Small intestine (tissue), 7 donors: ENCODE measurements at regions not wholly inside any gene's neighbourhood (a gene's known extent, or its start where the extent isn't known, plus 50 kb on each side); places are given as distances from the start of the nearest gene placed in this dataset.

Source experiments
- DNase-seq, 2 donors: peaks; one replicate each; pipeline versions ENCODE4 v3.0.0 to v3.0.0-alpha.2; 2013
- FAIRE-seq: peaks from 2 replicates; lab custom pipeline; 2012; peaks lifted over from hg19 to GRCh38; lab: Jason Lieb, UNC
- H3K27ac ChIP-seq, 3 donors: one replicate each; pipeline ENCODE4 v1.5.1; 2013; ENCODE audit warnings: low read length in 2 of 3, mild to moderate bottlenecking in 2 of 3, control low read depth in 1 of 3, inconsistent platforms in 1 of 3, low read depth in 1 of 3, moderate library complexity in 1 of 3
- H3K27me3 ChIP-seq, 3 donors: one replicate each; pipeline ENCODE4 v1.6.1; 2013; ENCODE audit warnings: low read length in 3 of 3, inconsistent platforms in 1 of 3; ENCODE audit not compliant: control insufficient read depth in 3 of 3, insufficient read depth in 3 of 3
- H3K36me3 ChIP-seq, 3 donors: one replicate each; pipeline ENCODE4 v1.6.1; 2013; ENCODE audit warnings: low read length in 3 of 3, inconsistent platforms in 1 of 3, low read depth in 1 of 3, mild to moderate bottlenecking in 1 of 3, moderate library complexity in 1 of 3; ENCODE audit not compliant: control insufficient read depth in 3 of 3, insufficient read depth in 2 of 3
- H3K4me1 ChIP-seq, 3 donors: one replicate each; pipeline ENCODE4 v1.6.1; 2013; ENCODE audit warnings: low read length in 2 of 3, inconsistent platforms in 1 of 3, low read depth in 1 of 3, mild to moderate bottlenecking in 1 of 3, moderate library complexity in 1 of 3; ENCODE audit not compliant: control insufficient read depth in 3 of 3, insufficient read depth in 2 of 3
- H3K4me3 ChIP-seq, 3 donors: one replicate each; pipeline ENCODE4 v1.5.1; 2013; ENCODE audit warnings: low read length in 3 of 3, control low read depth in 1 of 3, inconsistent platforms in 1 of 3, low read depth in 1 of 3, mild to moderate bottlenecking in 1 of 3, moderate library complexity in 1 of 3
- H3K9me3 ChIP-seq, 2 donors: one replicate each; pipeline ENCODE4 v1.6.1; 2013; ENCODE audit warnings: low read depth in 1 of 2, low read length in 1 of 2; ENCODE audit not compliant: control insufficient read depth in 2 of 2, insufficient read depth in 1 of 2
- WGBS, 3 donors: extraction: QIAGEN DNeasy Blood & Tissue Kit; methylation state at CpG; one replicate each; pipeline ENCODE4 v1.1.7; 2013; 5-methylcytosine and 5-hydroxymethylcytosine counted together
- donor health status: healthy with polysubstance abuse.
- donor health status: control.
- donor health status: control.
- donor health status: Bipolar disorder and iron deficiency.
- donor health status: healthy.

GRCh38 chrX:80331285-80331684 is 89.0 kb upstream of the TENT5D start:
- no peak overlapping the region for H3K27ac ChIP-seq
- H3K9me3 ChIP-seq, result no peaks in the 10 kb centered on the region
- no peaks in the 10 kb centered on the region for H3K27me3 ChIP-seq
- no peaks in the 10 kb centered on the region for H3K36me3 ChIP-seq
- FAIRE-seq (no peak), DNase-seq (no peak)
- no peaks in the 10 kb centered on the region for H3K4me1 ChIP-seq
- no peak overlapping the region for H3K4me3 ChIP-seq
- 85 to 100% (median 92%) methylated on average over 1 of the region's 1 CpG for WGBS, 3 donors

DNA sequence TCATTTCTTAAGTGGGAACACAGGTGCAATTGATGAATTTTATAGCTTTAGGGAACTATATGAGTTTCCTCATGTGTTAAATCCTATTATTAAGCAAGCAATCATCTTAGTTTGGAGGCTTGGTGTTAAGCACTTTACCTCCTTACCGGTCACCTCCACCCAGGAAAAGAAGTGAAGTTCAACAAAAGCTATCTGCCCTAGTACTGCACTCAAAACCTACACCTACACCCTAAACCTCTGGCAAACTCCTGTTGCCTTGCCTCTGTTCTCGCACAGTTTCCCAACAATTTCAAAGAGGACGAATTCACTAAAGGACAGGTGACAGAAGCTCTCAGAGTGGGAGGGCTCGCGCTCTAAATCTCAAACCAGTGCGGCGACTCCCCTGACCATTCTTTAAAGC is 85.7 kb upstream of the TENT5D start:
- peak overlapping the region in 1 of 3 donors; percentile 63 for H3K27ac ChIP-seq
- H3K9me3 ChIP-seq, result no peaks in the 10 kb centered on the region
- H3K36me3 ChIP-seq, result no peaks in the 10 kb centered on the region
- FAIRE-seq (no peak), DNase-seq (peak in 1 of 2 donors; percentile 8)
- 24 to 51% (median 34%) methylated on average over 7 of the region's 7 CpGs for WGBS, 3 donors
- H3K4me3 ChIP-seq, result peak overlapping the region in 2 of 3 donors; percentile 46 to 61
- no peaks in the 10 kb centered on the region for H3K4me1 ChIP-seq
- H3K27me3 ChIP-seq, result no peaks in the 10 kb centered on the region

DNA sequence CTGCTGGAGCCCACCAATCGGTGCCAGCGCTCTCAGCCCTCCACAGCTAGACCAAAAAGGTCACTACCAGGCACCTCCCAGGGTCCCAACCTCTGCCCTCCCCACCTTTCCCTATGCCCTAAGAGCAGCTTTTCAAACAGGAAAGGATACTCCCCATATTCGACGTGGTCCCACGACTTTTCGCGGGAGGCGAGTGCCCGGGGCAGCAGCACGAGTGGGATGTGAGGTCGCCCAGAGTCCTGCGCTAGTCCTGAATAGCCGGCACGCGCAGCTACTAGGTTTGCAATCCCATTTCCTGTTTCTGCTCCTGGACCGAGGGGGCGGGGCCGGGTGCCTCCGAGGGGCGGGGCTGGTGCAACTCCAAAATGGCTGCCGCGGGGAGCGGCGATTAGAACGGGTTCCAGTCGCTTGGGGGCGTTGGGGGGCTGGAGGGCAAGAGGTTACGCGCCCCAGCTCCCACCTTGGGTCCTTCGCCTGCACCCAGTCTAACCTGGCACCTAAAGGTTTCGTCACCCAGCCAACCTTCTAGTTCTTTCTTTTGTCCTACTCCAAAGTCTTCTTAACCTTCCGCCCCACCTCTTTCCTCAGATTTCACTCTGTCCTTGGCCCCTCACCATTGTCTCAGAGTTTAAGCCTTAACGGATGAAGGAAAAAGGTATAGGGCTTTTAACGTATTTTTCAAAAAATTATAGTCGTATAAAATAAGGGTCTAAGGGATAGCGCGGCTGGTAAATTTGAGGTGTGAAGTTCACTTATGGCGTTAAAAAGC is 85.0 kb upstream of the TENT5D start:
- no peaks in the 10 kb centered on the region for H3K4me1 ChIP-seq
- no peaks in the 10 kb centered on the region for H3K27me3 ChIP-seq
- FAIRE-seq, result no peak
- H3K9me3 ChIP-seq, result no peaks in the 10 kb centered on the region
- 26 to 50% (median 47%) methylated on average over 30 to 38 of the region's 38 CpGs for WGBS, 3 donors
- peak overlapping the region in 2 of 3 donors; percentile 46 to 61 for H3K4me3 ChIP-seq
- peak; percentile 55 to 69 for DNase-seq
- H3K36me3 ChIP-seq, result no peaks in the 10 kb centered on the region
- peak overlapping the region in 1 of 3 donors; percentile 63 for H3K27ac ChIP-seq

DNA sequence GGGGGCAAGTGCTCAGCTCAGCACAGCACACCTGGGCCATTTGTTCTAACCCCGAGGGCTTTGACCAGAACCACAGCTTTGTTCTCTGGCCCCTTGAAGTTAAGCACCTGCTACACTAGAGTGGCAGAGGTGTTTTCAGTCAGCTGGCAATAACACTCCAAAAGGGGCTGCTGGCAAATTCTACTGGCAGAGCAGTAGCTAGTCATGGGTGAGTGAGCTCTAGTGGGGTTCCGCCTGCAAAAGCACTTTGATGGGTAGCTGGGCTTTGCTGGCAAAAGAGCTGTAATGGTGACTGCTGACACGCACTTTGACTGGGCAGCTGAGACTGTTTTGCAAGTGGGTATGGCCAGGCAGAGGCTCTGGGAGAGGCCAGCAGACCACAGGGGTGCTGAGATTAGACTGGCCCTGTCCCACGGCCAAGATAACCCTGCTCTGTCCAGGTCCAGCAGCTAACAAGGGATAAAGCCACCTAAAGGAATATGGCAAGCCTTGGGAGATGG is 65.2 kb upstream of the TENT5D start:
- Histone ChIP-seq H3K9me3 (no peaks in the 10 kb centered on the region), H3K27ac (no peak overlapping the region), H3K4me3 (no peak overlapping the region), H3K4me1 (no peaks in the 10 kb centered on the region), H3K27me3 (no peaks in the 10 kb centered on the region), H3K36me3 (no peaks in the 10 kb centered on the region)
- DNase-seq, result no peak
- no peak for FAIRE-seq
- WGBS, 3 donors, result 59 to 77% (median 59%) methylated on average over 3 to 4 of the region's 4 CpGs
